ENCODE measurements at regions not wholly inside any gene's neighbourhood (a gene's known extent, or its start where the extent isn't known, plus 50 kb on each side); places are given as distances from the start of the nearest gene placed in this dataset.

DNA sequence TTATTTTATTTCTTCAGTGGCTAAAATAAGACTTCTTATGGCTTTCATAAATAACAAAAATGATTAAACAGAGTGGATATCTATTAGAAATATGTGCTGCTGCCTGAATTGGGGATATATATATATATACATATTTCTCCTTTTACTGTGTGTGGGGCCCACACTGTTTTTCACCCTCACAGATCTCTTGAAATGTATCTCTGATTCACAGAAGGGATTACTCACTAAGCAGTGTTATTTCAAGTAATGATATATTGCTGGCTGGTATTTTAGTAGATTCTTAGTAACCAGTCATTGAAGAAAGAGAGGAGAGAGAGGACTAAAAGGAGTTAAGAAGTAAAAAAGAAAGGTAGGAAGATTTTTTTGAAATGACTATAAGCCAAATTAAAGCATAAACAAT lies 308.6 kb upstream of the NRP1 start:
- TF ChIP-seq, protein P1, sequence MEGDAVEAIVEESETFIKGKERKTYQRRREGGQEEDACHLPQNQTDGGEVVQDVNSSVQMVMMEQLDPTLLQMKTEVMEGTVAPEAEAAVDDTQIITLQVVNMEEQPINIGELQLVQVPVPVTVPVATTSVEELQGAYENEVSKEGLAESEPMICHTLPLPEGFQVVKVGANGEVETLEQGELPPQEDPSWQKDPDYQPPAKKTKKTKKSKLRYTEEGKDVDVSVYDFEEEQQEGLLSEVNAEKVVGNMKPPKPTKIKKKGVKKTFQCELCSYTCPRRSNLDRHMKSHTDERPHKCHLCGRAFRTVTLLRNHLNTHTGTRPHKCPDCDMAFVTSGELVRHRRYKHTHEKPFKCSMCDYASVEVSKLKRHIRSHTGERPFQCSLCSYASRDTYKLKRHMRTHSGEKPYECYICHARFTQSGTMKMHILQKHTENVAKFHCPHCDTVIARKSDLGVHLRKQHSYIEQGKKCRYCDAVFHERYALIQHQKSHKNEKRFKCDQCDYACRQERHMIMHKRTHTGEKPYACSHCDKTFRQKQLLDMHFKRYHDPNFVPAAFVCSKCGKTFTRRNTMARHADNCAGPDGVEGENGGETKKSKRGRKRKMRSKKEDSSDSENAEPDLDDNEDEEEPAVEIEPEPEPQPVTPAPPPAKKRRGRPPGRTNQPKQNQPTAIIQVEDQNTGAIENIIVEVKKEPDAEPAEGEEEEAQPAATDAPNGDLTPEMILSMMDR (IDR thresholded peaks at IDR 0.05) = no peak
- H3K4me3 ChIP-seq (ENCODE audit: low read depth, poor library complexity, severe bottlenecking) = no peak overlapping the region
- no peak for DNase-seq (ENCODE audit: low spot score in 2 of 2)

DNA sequence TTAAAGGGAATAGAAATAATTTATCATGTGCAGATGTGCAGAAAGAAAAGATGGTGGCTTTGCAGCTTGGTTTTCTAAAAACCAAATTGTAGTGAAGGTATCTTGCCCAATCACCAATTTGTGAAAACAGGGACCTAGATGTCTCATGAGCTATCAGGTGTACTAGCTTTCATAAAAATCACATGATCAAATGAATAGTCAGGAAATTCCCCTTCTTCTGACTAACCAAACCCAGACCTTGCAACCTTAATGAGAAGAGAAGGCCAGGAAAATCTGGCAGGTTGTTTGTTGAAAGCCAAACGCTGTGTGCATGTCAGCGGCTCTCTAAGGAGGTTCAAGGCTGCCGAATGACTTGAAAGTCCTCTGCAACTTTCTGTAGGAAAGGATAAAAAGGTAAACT lies 304.4 kb upstream of the NRP1 start:
- WGBS, 2 donors = 76 to 80% methylated on average over 3 of the region's 3 CpGs

More for the DNA sequence above, 308.6 kb upstream of the NRP1 start:
- intact Hi-C loops (cut with DNase I; ENCODE audit: low total_unique reads) = no loop called here

DNA sequence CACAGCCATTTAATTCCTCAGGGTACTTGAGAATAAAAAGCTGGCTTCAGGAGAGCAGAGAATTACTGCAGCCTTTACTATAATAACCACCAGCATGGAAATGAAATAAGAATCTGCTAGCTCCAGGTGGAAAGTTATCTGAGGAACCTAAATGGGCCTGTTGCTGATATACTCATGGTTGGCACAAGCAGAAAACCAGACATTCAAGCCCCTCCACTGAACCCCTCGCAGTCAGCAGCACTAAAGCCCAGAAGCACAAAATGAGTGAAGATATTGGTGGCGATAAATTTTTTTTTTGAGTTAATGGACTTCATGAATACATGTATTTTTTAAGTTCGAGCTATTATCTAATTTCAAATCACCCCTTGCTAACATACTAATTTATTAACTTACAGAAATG lies 303.9 kb upstream of the NRP1 start:
- DNase-seq (ENCODE audit: low spot score in 2 of 2) = no peak
- no peak for TF ChIP-seq POLR2A (IDR thresholded peaks at IDR 0.05)
- TF ChIP-seq, protein P1 (IDR thresholded peaks at IDR 0.05) = no peak
- intact Hi-C loops (cut with DNase I; ENCODE audit: low total_unique reads) = no loop called here
- WGBS, 2 donors = 87 to 88% methylated on average over 3 of the region's 3 CpGs
- no peak overlapping the region for H3K4me3 ChIP-seq (ENCODE audit: low read depth, poor library complexity, severe bottlenecking)

More for the DNA sequence above, 304.4 kb upstream of the NRP1 start:
- intact Hi-C loops (cut with DNase I; ENCODE audit: low total_unique reads) = no loop called here
- TF ChIP-seq, protein P1 (IDR thresholded peaks at IDR 0.05) = no peak
- no peak for TF ChIP-seq POLR2A (IDR thresholded peaks at IDR 0.05)
- no peak overlapping the region for H3K4me3 ChIP-seq (ENCODE audit: low read depth, poor library complexity, severe bottlenecking)
- no peak for DNase-seq (ENCODE audit: low spot score in 2 of 2)

DNA sequence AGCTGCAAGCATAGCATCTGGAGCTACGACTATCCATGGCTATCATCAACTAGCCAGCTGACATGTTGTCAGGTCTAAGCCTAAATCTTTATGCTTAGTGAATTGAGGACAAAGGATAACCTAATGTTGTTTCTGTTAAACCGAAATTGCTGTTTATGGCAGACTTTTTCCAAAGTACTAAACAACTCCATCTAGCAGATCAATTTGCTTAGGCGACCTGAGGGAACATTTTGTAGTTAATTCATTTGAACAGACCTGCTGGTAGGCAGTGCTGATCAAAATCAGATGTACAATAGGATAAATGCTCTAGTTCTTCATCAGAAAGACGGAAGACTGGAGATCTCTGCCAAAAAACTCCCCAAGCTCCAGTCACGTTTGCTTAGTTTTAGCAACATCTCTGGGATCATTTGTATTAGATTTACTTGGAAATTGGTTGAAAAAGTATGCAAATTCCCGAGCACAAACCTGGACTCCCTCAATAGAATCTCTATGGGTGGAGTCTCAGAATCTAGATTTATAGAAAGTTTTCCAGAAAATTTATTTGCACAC lies 301.6 kb upstream of the NRP1 start:
- no peak for DNase-seq (ENCODE audit: low spot score in 2 of 2)

DNA sequence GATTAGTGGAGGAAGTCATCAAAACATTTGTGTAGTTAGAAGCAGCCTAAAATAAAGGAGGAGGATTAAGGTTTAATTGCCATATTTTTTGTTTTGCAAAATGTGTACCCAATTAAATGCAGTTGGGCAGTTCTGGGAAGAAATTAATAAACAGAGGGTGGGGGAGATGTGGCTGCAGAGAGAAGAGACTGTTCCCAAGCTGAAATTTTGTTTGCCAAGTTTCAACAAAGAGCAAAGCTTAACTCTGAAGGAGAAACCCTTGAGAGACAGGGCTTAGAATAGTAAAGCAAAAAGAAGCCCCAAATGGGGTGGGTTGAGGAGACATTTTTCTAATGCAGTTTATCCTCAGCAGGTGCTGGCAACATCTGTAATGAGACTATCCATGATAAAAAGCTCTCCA lies 298.0 kb upstream of the NRP1 start:
- intact Hi-C loops (cut with DNase I; ENCODE audit: low total_unique reads) = no loop called here
- no peak for DNase-seq (ENCODE audit: low spot score in 2 of 2)
- TF ChIP-seq POLR2A (IDR thresholded peaks at IDR 0.05) = no peak
- TF ChIP-seq, protein P1 (IDR thresholded peaks at IDR 0.05) = no peak
- no peak overlapping the region for H3K4me3 ChIP-seq (ENCODE audit: low read depth, poor library complexity, severe bottlenecking)

More for the DNA sequence above, 301.6 kb upstream of the NRP1 start:
- H3K4me3 ChIP-seq (ENCODE audit: low read depth, poor library complexity, severe bottlenecking) = no peak overlapping the region
- intact Hi-C loops (cut with DNase I; ENCODE audit: low total_unique reads) = no loop called here
- TF ChIP-seq, protein P1 (IDR thresholded peaks at IDR 0.05) = no peak
- TF ChIP-seq POLR2A (IDR thresholded peaks at IDR 0.05) = no peak
- 54 to 67% methylated on average over 6 of the region's 6 CpGs for WGBS, 2 donors

DNA sequence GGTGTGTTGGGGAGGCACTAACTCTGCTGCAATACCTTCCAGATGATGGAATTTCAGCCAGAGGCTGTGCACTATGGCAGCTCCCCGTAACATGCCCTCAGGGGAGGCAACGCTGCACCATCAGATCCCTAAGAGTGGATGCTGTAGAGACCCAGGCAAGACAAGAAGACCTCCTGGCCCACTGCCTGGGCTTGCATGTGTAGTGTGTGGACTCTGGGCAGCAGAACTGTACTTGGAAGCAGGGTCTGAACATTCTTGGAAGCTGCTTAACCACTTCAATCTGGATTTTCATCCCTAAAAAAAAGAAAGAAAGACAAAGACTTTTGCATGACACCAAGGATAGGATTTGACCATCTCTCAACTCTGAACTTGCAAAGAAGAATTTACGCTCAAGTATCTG lies 297.5 kb upstream of the NRP1 start:
- intact Hi-C loops (cut with DNase I; ENCODE audit: low total_unique reads) = no loop called here
- H3K4me3 ChIP-seq (ENCODE audit: low read depth, poor library complexity, severe bottlenecking) = no peak overlapping the region
- 50 to 64% methylated on average over 3 of the region's 3 CpGs for WGBS, 2 donors
- DNase-seq (ENCODE audit: low spot score in 2 of 2) = no peak
- no peak for TF ChIP-seq POLR2A (IDR thresholded peaks at IDR 0.05)
- TF ChIP-seq, protein P1 (IDR thresholded peaks at IDR 0.05) = no peak
